Activated T-cell treated with anti-CD3 and anti-CD28 coated beads for 1 hour (primary cell): ENCODE measurements at regions not wholly inside any gene's neighbourhood (a gene's known extent, or its start where the extent isn't known, plus 50 kb on each side); places are given as distances from the start of the nearest gene placed in this dataset.

Source experiments
- DNase-seq: peaks from one replicate; pipeline ENCODE4 v3.0.0-alpha.2; 2020; ENCODE audit warnings: low read depth

DNA sequence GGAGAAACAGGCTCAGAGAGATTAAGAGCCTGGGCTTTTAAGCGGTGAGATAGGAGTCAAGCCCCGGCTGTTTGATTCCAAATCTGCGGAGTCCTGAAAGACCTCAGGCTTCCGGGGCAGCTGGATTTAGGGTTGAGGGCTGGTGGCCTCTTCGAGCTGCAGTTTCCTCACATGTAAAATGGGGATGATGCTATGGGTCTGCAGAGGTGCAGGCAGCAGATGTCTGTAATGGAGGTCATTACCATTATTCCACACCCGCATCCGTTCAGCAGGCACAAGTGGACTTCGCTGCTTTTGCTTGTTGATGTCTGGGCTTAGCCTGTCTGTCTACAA is 175.6 kb upstream of the HS6ST1 start:
- DNase-seq = no peak

- no peak for DNase-seq
These were observed 176.1 kb upstream of the HS6ST1 start for GRCh38 chr2:128494640-128495321.

- DNase-seq = no peak
These were observed 177.4 kb upstream of the HS6ST1 start for GRCh38 chr2:128495996-128496547.

DNA sequence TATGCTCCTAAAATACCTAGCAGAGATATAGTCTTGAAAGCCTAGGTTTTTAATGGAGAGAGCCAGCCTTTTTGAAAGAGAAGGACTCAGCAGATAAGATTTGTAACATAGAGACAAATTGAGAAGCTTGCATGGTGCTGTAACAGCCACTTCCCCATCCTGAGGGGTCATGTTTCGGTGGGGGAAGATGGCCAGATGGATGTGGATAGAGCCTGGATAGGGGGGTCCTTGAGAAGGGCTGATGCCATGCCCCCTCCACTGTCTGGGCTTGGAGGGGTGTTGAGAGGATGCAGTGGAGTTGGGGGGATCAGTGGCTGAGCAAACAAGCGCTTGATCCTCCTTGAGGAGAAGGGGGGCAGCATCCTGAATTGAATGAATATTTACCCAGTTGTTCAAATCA is 178.0 kb upstream of the HS6ST1 start:
- DNase-seq = no peak

DNA sequence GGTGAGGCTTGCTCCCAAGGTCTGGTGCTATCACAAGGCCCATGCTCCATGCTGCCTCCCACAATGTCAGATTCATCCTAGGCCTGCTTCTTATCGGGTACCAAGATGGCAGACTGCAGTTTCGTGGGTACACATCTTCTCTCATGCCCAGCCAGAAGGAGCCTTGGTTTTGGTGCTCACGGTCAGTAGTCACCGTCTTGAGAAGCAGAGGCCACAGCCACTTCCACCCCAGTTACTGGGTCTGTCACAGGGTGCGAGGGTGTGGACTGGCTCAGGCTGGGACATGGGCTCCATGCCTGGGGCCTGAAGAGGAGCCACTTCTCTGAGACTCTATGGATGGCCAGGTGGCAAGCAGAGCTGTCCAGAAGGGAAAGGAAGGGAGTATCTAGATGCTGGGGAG is 178.8 kb upstream of the HS6ST1 start:
- no peak for DNase-seq

DNA sequence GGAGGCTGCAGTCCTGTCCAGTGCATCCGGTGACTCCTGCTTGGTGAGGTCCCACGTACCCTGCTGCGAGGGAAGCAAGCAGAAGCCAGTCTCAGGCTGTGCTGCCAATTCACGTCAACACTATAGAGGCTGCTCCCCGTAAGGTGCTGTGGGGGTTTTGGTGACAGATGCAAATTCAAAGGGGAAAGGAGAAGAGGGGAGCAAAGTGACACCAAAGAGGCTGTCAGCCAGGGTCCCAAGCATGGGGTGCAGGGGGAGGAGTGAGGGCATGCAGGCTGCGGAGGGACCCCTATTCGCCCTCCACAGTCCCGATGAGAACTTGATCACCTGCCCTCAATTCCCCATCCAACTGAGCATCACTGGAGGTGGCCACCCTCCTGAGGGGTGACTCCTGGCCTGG is 179.4 kb upstream of the HS6ST1 start:
- no peak for DNase-seq

- DNase-seq = no peak
These were observed 179.9 kb upstream of the HS6ST1 start for GRCh38 chr2:128498589-128498988.

GRCh38 chr2:128499367-128500137 is 180.9 kb upstream of the HS6ST1 start:
- DNase-seq = no peak

GRCh38 chr2:128500138-128500800 is 181.6 kb upstream of the HS6ST1 start:
- no peak for DNase-seq

GRCh38 chr2:128501006-128501690 is 182.5 kb upstream of the HS6ST1 start:
- DNase-seq = no peak

DNA sequence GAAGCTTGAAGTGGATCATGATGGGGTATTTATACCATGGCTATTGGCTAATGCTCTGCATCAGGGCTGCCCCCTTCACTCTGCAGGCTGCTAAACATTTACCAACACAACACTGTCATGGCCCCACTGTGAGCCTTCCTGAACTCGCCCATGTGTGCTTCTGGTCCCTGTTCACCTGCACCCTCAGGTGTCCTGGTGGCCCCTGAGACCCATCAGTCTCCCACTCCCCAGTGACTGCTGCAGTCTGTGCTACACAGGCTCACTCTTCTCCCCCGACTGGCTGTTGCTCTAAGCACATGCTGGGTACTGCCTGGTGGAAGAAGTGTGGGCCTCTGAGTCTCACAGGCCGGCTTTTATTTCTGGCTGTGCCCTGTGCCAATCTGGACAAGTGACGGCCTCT is 183.0 kb upstream of the HS6ST1 start:
- DNase-seq = no peak

DNA sequence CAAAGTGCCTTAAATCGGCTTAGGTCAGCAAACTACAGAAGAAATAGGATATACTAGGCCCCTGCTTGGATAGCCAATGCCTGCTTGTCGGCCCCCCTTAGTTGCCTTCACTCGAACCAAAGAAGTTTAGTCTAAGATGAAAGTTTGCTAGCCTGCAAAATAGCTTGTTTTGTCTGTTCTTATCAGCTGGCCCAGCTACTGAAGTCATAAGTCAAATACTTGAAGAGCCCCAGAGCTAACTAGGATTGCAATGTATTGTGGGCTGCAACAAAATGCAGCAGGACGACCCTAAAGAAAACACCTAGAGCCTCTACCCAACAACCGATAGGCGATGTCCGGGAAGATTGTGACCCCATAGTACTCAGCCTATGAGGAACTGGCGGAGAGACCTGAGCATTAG is 183.5 kb upstream of the HS6ST1 start:
- DNase-seq = no peak

GRCh38 chr2:128502638-128503246 is 184.1 kb upstream of the HS6ST1 start:
- no peak for DNase-seq

DNA sequence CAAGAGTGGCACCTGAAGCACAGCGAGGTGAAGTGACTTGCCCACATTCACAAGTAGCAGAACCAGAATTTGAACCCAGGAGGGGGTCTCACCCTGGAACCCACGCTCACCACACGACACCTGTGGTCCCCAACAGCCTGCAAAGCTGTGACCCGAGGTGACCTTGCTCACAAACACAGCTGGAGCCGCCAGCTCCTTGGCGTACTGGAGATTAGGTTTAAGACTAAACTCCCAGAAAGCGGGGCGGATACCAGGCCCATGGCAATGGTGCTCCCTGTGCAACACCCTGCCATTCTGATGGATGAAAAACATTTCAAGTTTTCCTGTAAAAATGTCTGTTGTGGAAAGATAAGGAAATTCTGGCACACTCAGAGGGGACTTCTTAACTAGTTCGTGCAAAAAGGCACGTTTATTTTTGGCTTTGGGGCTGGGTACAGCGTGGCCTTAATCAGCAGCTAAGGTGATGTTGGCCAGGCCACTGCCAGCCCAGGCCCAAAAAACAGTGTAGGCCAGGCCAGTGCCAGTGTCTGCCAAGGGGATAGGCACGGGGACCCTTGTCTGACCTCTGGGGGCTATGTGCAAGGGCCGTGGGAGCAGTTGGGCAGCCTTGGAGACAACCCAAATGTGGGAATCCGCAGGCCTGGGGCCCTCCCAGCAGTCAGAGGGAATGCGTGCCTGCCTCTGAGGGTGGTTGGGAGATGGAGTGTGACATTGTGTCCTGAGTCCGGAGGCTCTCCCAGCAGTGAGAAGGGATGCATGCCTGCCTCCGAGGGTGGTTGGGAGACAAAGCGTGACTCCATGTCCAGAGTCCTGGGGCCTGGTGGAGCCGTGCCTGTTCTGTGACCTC is 185.0 kb upstream of the HS6ST1 start:
- DNase-seq = no peak

- no peak for DNase-seq
These were observed 185.8 kb upstream of the HS6ST1 start for GRCh38 chr2:128504246-128505149.

- no peak for DNase-seq
These were observed 186.5 kb upstream of the HS6ST1 start for GRCh38 chr2:128505150-128505490.

- no peak for DNase-seq
These were observed 187.2 kb upstream of the HS6ST1 start for GRCh38 chr2:128505575-128506526.

GRCh38 chr2:128506534-128506933 is 187.9 kb upstream of the HS6ST1 start:
- DNase-seq = no peak
